ENCODE measurements at regions not wholly inside any gene's neighbourhood (a gene's known extent, or its start where the extent isn't known, plus 50 kb on each side); places are given as distances from the start of the nearest gene placed in this dataset.

- FAIRE-seq (no peak), DNase-seq (ENCODE audit: insufficient read length, low spot score) (no peak)
Measured at GRCh38 chr2:138994502-138994901, 214.3 kb upstream of the NXPH2 start.

- FAIRE-seq, result no peak
Measured at GRCh38 chr2:138985881-138986280, 205.7 kb upstream of the NXPH2 start.

GRCh38 chr2:138979131-138979785 lies 199.1 kb upstream of the NXPH2 start:
- no peak for FAIRE-seq
- no peak for DNase-seq (ENCODE audit: insufficient read length, low spot score)

More at GRCh38 chr2:138985881-138986280, 205.7 kb upstream of the NXPH2 start:
- DNase-seq (ENCODE audit: insufficient read length, low spot score), result no peak

GRCh38 chr2:138974651-138975050 lies 194.5 kb upstream of the NXPH2 start:
- no peak for FAIRE-seq
- no peak for DNase-seq (ENCODE audit: insufficient read length, low spot score)

- no peak for FAIRE-seq
- no peak for DNase-seq (ENCODE audit: insufficient read length, low spot score)
Measured at GRCh38 chr2:138964418-138964817, 184.2 kb upstream of the NXPH2 start.

- FAIRE-seq, result no peak
- no peak for DNase-seq (ENCODE audit: insufficient read length, low spot score)
Measured at GRCh38 chr2:138962686-138963085, 182.5 kb upstream of the NXPH2 start.

- DNase-seq (ENCODE audit: insufficient read length, low spot score), result no peak
- no peak for FAIRE-seq
Measured at GRCh38 chr2:138960191-138960590, 180.0 kb upstream of the NXPH2 start.

GRCh38 chr2:138959031-138959430 lies 178.8 kb upstream of the NXPH2 start:
- no peak for FAIRE-seq
- DNase-seq (ENCODE audit: insufficient read length, low spot score), result no peak

- FAIRE-seq (no peak), DNase-seq (ENCODE audit: insufficient read length, low spot score) (no peak)
Measured at GRCh38 chr2:138956116-138956515, 175.9 kb upstream of the NXPH2 start.

- DNase-seq (ENCODE audit: insufficient read length, low spot score) (no peak), FAIRE-seq (no peak)
Measured at GRCh38 chr2:138950486-138950885, 170.3 kb upstream of the NXPH2 start.

- DNase-seq (ENCODE audit: insufficient read length, low spot score) (no peak), FAIRE-seq (no peak)
Measured at GRCh38 chr2:138949517-138949916, 169.3 kb upstream of the NXPH2 start.

GRCh38 chr2:138948070-138948539 lies 167.9 kb upstream of the NXPH2 start:
- FAIRE-seq, result no peak
- DNase-seq (ENCODE audit: insufficient read length, low spot score), result no peak

- FAIRE-seq, result no peak
- no peak for DNase-seq (ENCODE audit: insufficient read length, low spot score)
Measured at GRCh38 chr2:138943470-138943869, 163.3 kb upstream of the NXPH2 start.

GRCh38 chr2:138942466-138942865 lies 162.3 kb upstream of the NXPH2 start:
- no peak for FAIRE-seq

GRCh38 chr2:138931284-138932256 lies 151.4 kb upstream of the NXPH2 start:
- FAIRE-seq (no peak), DNase-seq (ENCODE audit: insufficient read length, low spot score) (no peak)

More at GRCh38 chr2:138942466-138942865, 162.3 kb upstream of the NXPH2 start:
- DNase-seq (ENCODE audit: insufficient read length, low spot score), result no peak

- no peak for DNase-seq (ENCODE audit: insufficient read length, low spot score)
- no peak for FAIRE-seq
Measured at GRCh38 chr2:138930571-138930970, 150.4 kb upstream of the NXPH2 start.

GRCh38 chr2:138928374-138929021 lies 148.3 kb upstream of the NXPH2 start:
- no peak for FAIRE-seq
- no peak for DNase-seq (ENCODE audit: insufficient read length, low spot score)

GRCh38 chr2:138922973-138923563 lies 142.9 kb upstream of the NXPH2 start:
- DNase-seq (ENCODE audit: insufficient read length, low spot score), result no peak
- peak; percentile 18 for FAIRE-seq

- DNase-seq (ENCODE audit: insufficient read length, low spot score), result no peak
- no peak for FAIRE-seq
Measured at GRCh38 chr2:138919120-138919747, 139.0 kb upstream of the NXPH2 start.

GRCh38 chr2:138910427-138910826 lies 130.2 kb upstream of the NXPH2 start:
- DNase-seq (ENCODE audit: insufficient read length, low spot score) (no peak), FAIRE-seq (no peak)
